Neural cell (in vitro differentiated cells): ENCODE measurements at regions not wholly inside any gene's neighbourhood (a gene's known extent, or its start where the extent isn't known, plus 50 kb on each side); places are given as distances from the start of the nearest gene placed in this dataset.

Experiments
- EP300 ChIP-seq: fragments of 450-650 bp; conservative IDR thresholded peaks from 2 replicates; pipeline ENCODE4 v1.6.1; 2014; ENCODE audit warnings: antibody characterized with exemption, mild to moderate bottlenecking, moderate library complexity; ENCODE audit not compliant: poor library complexity, severe bottlenecking
- EZH2 ChIP-seq: fragments of 200-600, 300-800 bp; shearing (Covaris generic), sonication (generic); IDR thresholded peaks from 2 replicates; pipeline ENCODE4 v1.6.1; 2014; ENCODE audit warnings: antibody characterized with exemption, low read length, borderline replicate concordance, mild to moderate bottlenecking; ENCODE audit not compliant: insufficient read depth, poor library complexity, severe bottlenecking
- MXI1 ChIP-seq: fragments of 450-650 bp; conservative IDR thresholded peaks from 2 replicates; pipeline ENCODE4 v1.6.1; 2014; ENCODE audit warnings: antibody characterized with exemption, mild to moderate bottlenecking; ENCODE audit not compliant: poor library complexity, severe bottlenecking
- POLR2AphosphoS5 ChIP-seq: IDR thresholded peaks from 2 replicates; pipeline ENCODE4 v1.6.1; 2012
- RAD21 ChIP-seq: fragments of 450-650 bp; conservative IDR thresholded peaks from 2 replicates; pipeline ENCODE4 v1.6.1; 2014; ENCODE audit warnings: antibody characterized with exemption, mild to moderate bottlenecking, moderate library complexity
- SMC3 ChIP-seq: fragments of 450-650 bp; conservative IDR thresholded peaks from 2 replicates; pipeline ENCODE4 v1.6.1; 2014; ENCODE audit warnings: antibody characterized with exemption, mild to moderate bottlenecking, moderate library complexity; ENCODE audit not compliant: poor library complexity
- TF ChIP-seq, protein P1 (sequence below): fragments of 450-650 bp; IDR thresholded peaks from 2 replicates; pipeline ENCODE4 v1.5.1; 2014; ENCODE audit warnings: antibody characterized with exemption, mild to moderate bottlenecking, moderate library complexity; ENCODE audit not compliant: poor library complexity, severe bottlenecking
- TF ChIP-seq, protein P2 (sequence below): IDR thresholded peaks from 2 replicates; pipeline ENCODE4 v1.6.1; 2012; ENCODE audit warnings: borderline replicate concordance

DNA sequence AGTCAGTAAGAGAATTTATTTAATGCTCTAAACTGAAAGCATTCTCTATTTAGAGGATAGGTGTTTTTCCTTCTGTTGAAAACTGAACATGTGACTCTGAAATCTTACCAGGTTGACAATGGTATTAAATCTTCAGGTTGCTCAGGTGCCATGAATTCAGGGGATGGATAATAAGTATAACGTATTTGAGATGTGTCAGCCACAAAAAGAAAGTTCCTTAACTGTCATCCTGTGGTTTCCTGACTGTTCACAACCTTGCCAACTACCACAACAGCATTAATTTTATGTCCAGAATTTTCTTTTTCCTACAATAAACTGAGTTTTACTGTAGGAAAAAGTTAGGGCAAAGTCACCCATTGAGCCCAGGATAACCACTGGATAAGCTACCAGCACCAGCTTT is 243.3 kb upstream of the PSMD7 start:
- TF ChIP-seq RAD21 (no peak), SMC3 (no peak), POLR2AphosphoS5 (no peak), EZH2 (no peak), MXI1 (no peak), EP300 (no peak)
- TF ChIP-seq, protein P1, sequence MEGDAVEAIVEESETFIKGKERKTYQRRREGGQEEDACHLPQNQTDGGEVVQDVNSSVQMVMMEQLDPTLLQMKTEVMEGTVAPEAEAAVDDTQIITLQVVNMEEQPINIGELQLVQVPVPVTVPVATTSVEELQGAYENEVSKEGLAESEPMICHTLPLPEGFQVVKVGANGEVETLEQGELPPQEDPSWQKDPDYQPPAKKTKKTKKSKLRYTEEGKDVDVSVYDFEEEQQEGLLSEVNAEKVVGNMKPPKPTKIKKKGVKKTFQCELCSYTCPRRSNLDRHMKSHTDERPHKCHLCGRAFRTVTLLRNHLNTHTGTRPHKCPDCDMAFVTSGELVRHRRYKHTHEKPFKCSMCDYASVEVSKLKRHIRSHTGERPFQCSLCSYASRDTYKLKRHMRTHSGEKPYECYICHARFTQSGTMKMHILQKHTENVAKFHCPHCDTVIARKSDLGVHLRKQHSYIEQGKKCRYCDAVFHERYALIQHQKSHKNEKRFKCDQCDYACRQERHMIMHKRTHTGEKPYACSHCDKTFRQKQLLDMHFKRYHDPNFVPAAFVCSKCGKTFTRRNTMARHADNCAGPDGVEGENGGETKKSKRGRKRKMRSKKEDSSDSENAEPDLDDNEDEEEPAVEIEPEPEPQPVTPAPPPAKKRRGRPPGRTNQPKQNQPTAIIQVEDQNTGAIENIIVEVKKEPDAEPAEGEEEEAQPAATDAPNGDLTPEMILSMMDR = no peak
- TF ChIP-seq, protein P2, sequence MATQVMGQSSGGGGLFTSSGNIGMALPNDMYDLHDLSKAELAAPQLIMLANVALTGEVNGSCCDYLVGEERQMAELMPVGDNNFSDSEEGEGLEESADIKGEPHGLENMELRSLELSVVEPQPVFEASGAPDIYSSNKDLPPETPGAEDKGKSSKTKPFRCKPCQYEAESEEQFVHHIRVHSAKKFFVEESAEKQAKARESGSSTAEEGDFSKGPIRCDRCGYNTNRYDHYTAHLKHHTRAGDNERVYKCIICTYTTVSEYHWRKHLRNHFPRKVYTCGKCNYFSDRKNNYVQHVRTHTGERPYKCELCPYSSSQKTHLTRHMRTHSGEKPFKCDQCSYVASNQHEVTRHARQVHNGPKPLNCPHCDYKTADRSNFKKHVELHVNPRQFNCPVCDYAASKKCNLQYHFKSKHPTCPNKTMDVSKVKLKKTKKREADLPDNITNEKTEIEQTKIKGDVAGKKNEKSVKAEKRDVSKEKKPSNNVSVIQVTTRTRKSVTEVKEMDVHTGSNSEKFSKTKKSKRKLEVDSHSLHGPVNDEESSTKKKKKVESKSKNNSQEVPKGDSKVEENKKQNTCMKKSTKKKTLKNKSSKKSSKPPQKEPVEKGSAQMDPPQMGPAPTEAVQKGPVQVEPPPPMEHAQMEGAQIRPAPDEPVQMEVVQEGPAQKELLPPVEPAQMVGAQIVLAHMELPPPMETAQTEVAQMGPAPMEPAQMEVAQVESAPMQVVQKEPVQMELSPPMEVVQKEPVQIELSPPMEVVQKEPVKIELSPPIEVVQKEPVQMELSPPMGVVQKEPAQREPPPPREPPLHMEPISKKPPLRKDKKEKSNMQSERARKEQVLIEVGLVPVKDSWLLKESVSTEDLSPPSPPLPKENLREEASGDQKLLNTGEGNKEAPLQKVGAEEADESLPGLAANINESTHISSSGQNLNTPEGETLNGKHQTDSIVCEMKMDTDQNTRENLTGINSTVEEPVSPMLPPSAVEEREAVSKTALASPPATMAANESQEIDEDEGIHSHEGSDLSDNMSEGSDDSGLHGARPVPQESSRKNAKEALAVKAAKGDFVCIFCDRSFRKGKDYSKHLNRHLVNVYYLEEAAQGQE = no peak
